SIG-M5 treated with dmso at 0.1 percent for 504 hours (cell line): ENCODE measurements at regions not wholly inside any gene's neighbourhood (a gene's known extent, or its start where the extent isn't known, plus 50 kb on each side); places are given as distances from the start of the nearest gene placed in this dataset.
"Not testable (repeated sequence)": the region's sequence is repeated elsewhere in the genome, so short reads cannot be mapped to it uniquely, and the experiment has no call there.

Experiments
- DNase-seq: peaks from one replicate; lab custom pipeline; 2025; ENCODE audit not compliant: unreplicated experiment; lab: John Stamatoyannopoulos, UW

- no peak for DNase-seq
Measured at GRCh38 chr6:135701426-135701825, 150.1 kb upstream of the PDE7B start.

GRCh38 chr6:135703007-135703406 is 148.5 kb upstream of the PDE7B start:
- no peak for DNase-seq

- DNase-seq = peak; percentile 71
Measured at GRCh38 chr6:135703621-135704020, 147.9 kb upstream of the PDE7B start.

GRCh38 chr6:135707426-135707825 is 144.1 kb upstream of the PDE7B start:
- no peak for DNase-seq

- DNase-seq = no peak
Measured at GRCh38 chr6:135710042-135710441, 141.5 kb upstream of the PDE7B start.

GRCh38 chr6:135722190-135722589 is 129.3 kb upstream of the PDE7B start:
- no peak for DNase-seq

- DNase-seq = no peak
Measured at GRCh38 chr6:135722679-135723078, 128.8 kb upstream of the PDE7B start.

- DNase-seq = no peak
Measured at GRCh38 chr6:135728589-135728988, 122.9 kb upstream of the PDE7B start.

GRCh38 chr6:135731116-135731515 is 120.4 kb upstream of the PDE7B start:
- no peak for DNase-seq

GRCh38 chr6:135736351-135736750 is 115.2 kb upstream of the PDE7B start:
- not testable (repeated sequence) for DNase-seq

GRCh38 chr6:135738636-135739035 is 112.9 kb upstream of the PDE7B start:
- DNase-seq = no peak

- no peak for DNase-seq
Measured at GRCh38 chr6:135739288-135739687, 112.2 kb upstream of the PDE7B start.

GRCh38 chr6:135740580-135740979 is 110.9 kb upstream of the PDE7B start:
- DNase-seq = no peak

GRCh38 chr6:135743476-135743875 is 108.0 kb upstream of the PDE7B start:
- no peak for DNase-seq

- no peak for DNase-seq
Measured at GRCh38 chr6:135748189-135748588, 103.3 kb upstream of the PDE7B start.

GRCh38 chr6:135750081-135750480 is 101.4 kb upstream of the PDE7B start:
- DNase-seq = no peak

GRCh38 chr6:135753196-135753595 is 98.3 kb upstream of the PDE7B start:
- DNase-seq = no peak

- DNase-seq = no peak
Measured at GRCh38 chr6:135759831-135760230, 91.7 kb upstream of the PDE7B start.

- no peak for DNase-seq
Measured at GRCh38 chr6:135774006-135774405, 77.5 kb upstream of the PDE7B start.

- no peak for DNase-seq
Measured at GRCh38 chr6:135779213-135779612, 72.3 kb upstream of the PDE7B start.

GRCh38 chr6:135780326-135780725 is 71.2 kb upstream of the PDE7B start:
- no peak for DNase-seq

- DNase-seq = no peak
Measured at GRCh38 chr6:135782546-135782945, 69.0 kb upstream of the PDE7B start.

GRCh38 chr6:135784507-135784906 is 67.0 kb upstream of the PDE7B start:
- DNase-seq = no peak
